ENCODE measurements at regions not wholly inside any gene's neighbourhood (a gene's known extent, or its start where the extent isn't known, plus 50 kb on each side); places are given as distances from the start of the nearest gene placed in this dataset.

DNA sequence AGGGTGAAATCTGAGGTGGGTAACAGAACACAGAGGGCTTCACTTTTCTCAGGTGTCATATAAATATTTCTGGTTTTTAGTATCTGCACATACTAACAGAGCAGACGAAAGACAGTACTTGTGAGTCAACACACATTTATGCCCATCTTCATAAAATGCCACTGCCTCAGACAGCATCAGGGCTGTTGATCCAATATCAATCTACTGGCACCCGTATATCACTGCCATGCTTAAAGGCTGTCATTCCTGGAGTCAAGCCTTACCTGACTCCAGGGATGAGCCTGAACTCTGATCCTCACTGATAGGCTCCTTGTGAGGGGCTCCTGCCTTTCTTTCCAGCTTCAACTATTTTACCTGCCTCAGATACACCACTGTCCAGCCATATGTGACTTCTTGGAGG, 595.7 kb downstream of the TFAP2B start:
- no peak for TF ChIP-seq CTCF (IDR thresholded peaks at IDR 0.05)
- no peak for TF ChIP-seq POLR2A (IDR thresholded peaks at IDR 0.05)

All from heart left ventricle (tissue), 13 donors.